ENCODE measurements at regions not wholly inside any gene's neighbourhood (a gene's known extent, or its start where the extent isn't known, plus 50 kb on each side); places are given as distances from the start of the nearest gene placed in this dataset.
"Not testable (repeated sequence)": the region's sequence is repeated elsewhere in the genome, so short reads cannot be mapped to it uniquely, and the experiment has no call there.

- no peak for DNase-seq (ENCODE audit: low spot score)
Measured at GRCh38 chr4:166153548-166153947, 280.5 kb downstream of the TLL1 start.

GRCh38 chr4:166162327-166162726 lies 289.3 kb downstream of the TLL1 start:
- no peak for DNase-seq (ENCODE audit: low spot score)

- DNase-seq (ENCODE audit: low spot score) = peak; percentile 69
Measured at GRCh38 chr4:166165829-166166420, 292.9 kb downstream of the TLL1 start.

- DNase-seq (ENCODE audit: low spot score) = no peak
Measured at GRCh38 chr4:166169111-166169510, 296.1 kb downstream of the TLL1 start.

GRCh38 chr4:166172619-166173018 lies 299.6 kb downstream of the TLL1 start:
- no peak for DNase-seq (ENCODE audit: low spot score)

- no peak for DNase-seq (ENCODE audit: low spot score)
Measured at GRCh38 chr4:166174717-166175490, 301.9 kb downstream of the TLL1 start.

GRCh38 chr4:166182145-166182544 lies 309.1 kb downstream of the TLL1 start:
- DNase-seq (ENCODE audit: low spot score) = no peak

- DNase-seq (ENCODE audit: low spot score) = no peak
Measured at GRCh38 chr4:166195101-166195500, 322.1 kb downstream of the TLL1 start.

GRCh38 chr4:166197166-166197565 lies 324.1 kb downstream of the TLL1 start:
- DNase-seq (ENCODE audit: low spot score) = no peak

GRCh38 chr4:166198041-166198440 lies 325.0 kb downstream of the TLL1 start:
- DNase-seq (ENCODE audit: low spot score) = no peak

- no peak for DNase-seq (ENCODE audit: low spot score)
Measured at GRCh38 chr4:166198516-166199310, 325.7 kb downstream of the TLL1 start.

GRCh38 chr4:166202991-166203390 lies 330.0 kb downstream of the TLL1 start:
- DNase-seq (ENCODE audit: low spot score) = no peak

- DNase-seq (ENCODE audit: low spot score) = not testable (repeated sequence)
Measured at GRCh38 chr4:166212326-166212725, 339.3 kb downstream of the TLL1 start.

- no peak for DNase-seq (ENCODE audit: low spot score)
Measured at GRCh38 chr4:166222271-166222670, 349.2 kb downstream of the TLL1 start.

GRCh38 chr4:166228112-166228511 lies 355.1 kb downstream of the TLL1 start:
- DNase-seq (ENCODE audit: low spot score) = no peak

- DNase-seq (ENCODE audit: low spot score) = no peak
Measured at GRCh38 chr4:166229799-166230198, 356.8 kb downstream of the TLL1 start.

- DNase-seq (ENCODE audit: low spot score) = no peak
Measured at GRCh38 chr4:166230841-166231240, 357.8 kb downstream of the TLL1 start.

- no peak for DNase-seq (ENCODE audit: low spot score)
Measured at GRCh38 chr4:166239354-166239753, 366.3 kb downstream of the TLL1 start.

GRCh38 chr4:166252487-166253402 lies 379.7 kb downstream of the TLL1 start:
- DNase-seq (ENCODE audit: low spot score) = no peak

- no peak for DNase-seq (ENCODE audit: low spot score)
Measured at GRCh38 chr4:166257276-166257675, 384.2 kb downstream of the TLL1 start.

GRCh38 chr4:166257891-166258290 lies 384.9 kb downstream of the TLL1 start:
- DNase-seq (ENCODE audit: low spot score) = no peak

GRCh38 chr4:166259081-166259480 lies 386.0 kb downstream of the TLL1 start:
- DNase-seq (ENCODE audit: low spot score) = no peak

Data from activated CD4-positive, alpha-beta T cell treated with anti-CD3 and anti-CD28 coated beads, Interleukin-2, Interleukin-4, amounts not matched to agents 100 ng/mL and 50 ng/mL, durations not matched to agents 16 hours and 8 hours (primary cell).